SW 1271 (cell line): ENCODE measurements at regions not wholly inside any gene's neighbourhood (a gene's known extent, or its start where the extent isn't known, plus 50 kb on each side); places are given as distances from the start of the nearest gene placed in this dataset.
"Not testable (repeated sequence)": the region's sequence is repeated elsewhere in the genome, so short reads cannot be mapped to it uniquely, and the experiment has no call there.

Experiments used
- DNase-seq, 2 experiments: peaks; one replicate each; lab custom pipeline; 2025; lab: John Stamatoyannopoulos, UW

DNA sequence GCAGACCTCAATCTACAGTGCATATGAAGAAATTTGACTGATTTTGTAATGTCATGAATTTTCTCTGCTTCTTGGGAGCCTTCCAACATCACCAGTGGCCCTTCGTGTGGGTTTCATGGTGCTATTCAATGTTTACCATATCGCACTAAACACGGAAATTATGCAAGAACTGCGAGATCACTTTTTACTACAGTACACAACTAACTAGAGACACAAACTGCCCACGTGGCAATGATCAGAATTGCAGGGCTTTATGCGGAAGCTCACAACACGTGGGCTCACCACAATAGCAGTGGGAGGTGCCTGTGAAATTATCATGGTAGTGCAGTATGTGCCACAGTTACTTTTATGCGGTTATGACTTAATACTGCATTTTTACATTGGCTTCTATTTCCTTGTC, 449.7 kb upstream of the KLF6 start:
- no peak for DNase-seq

DNA sequence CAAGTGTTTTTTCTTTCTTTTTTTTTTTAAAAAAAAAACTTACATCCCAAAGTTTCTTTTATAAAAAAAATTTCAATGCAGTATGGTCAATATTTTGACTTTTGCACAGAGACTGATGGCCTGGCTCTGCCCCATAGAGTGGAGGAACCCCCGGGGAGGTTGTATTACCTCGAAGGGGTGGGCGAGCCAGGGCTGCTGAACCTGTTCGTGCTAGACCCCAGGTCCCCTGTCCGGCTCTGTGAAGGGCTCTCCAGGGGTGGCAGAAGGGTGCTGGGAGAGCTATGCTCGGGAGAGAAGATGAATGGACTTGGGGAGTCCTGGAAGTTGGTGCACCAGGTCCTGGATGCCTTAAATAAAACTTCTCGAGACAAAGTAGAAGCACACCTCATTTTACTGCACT, 446.4 kb upstream of the KLF6 start:
- DNase-seq = no peak

DNA sequence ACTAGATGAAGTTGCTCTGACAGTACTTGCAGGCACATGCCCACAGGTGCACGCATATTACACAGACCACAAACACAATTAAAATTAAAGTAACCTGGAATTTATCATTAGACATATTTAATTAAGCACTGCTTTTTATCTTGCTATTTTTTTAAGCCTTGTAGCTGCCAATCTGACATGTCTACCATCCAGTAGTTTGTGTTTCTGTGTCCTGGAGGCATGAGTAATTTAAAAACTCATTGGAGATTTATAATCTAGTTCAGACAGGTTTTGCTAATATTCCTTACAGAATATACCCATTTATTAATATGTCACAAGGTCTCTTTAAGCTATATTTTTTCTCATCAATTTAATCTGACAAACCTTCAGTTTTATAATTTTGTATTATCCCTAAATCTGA, 445.0 kb upstream of the KLF6 start:
- no peak for DNase-seq

DNA sequence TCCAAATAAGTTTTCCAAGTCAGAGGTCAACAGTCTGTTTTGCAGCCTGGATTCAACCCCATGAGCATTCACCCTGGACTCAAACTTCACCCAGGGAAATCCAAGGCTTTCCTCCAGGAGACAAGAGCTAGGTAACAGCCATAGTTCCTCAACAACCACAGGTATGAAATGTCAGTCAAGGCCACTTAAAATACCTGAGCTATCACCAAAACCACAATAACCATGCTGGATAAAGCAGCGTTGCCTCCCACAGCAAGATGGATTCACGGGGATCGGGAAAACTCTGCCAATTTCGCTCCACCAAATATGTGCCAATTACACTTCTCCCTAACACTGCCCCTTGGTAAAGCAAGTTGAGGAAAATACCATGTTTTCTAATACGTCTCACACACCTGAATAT, 444.1 kb upstream of the KLF6 start:
- DNase-seq = no peak

DNA sequence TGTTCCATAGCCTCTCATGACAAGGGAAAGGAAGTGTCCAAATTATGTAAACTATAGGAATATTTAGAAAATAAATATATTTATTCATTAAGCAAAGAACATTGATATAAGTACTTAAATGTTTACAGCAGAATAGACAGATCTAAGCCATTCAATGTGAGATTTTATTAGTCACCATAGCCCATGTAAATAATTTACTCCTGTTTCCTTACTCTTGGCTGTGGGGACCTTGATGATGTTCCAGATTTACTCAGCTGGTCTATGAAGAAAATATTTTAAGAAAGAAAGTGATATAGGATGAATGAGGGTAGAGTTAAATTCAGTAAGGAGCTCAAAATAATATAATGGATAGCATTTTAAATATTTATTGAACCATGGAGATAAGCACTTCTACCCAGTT, 442.6 kb upstream of the KLF6 start:
- no peak for DNase-seq

DNA sequence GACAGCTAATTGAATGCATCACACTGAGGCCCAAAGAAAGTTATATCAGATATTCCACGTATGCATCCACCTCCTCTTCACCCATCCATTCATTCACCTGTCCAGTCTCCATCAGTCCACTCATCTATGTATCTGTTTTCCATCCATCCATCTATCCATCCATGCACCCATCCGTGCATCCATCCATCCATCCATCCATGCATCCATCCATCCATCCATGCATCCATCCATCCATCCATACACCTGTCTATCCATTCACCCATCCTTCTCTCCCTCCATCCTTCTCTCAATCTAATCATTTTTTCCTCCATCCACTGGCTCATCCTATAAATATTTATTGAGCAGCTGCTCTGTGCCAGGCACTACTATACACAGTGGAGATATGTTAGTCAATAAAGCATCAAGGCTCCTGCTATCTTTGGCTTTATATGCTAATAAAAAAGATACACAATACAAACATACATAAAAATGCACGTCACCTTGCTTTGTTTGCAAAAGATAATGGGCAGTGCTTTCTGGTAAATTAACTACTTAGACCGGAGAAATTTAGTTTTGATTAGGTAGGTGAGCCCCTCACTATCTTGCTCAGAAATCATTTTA, 442.0 kb upstream of the KLF6 start:
- DNase-seq = no peak

DNA sequence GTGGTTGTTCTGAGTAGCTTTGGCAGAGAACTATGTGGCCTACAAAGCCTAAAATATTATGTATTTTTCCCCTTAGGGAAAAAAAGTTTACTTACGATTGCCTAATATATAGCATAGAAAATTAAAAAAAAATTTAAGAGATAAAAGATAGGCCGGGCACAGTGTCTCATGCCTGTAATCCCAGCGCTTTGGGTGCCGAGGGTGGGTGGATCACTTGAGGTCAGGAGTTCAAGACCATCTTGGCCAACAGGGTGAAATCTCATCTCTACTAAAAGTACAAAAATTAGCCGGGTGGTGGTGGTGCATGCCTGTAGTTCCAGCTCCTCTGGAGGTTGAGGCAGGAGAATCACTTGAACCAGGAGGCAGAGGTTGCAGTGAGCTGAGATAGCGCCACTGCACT, 439.2 kb upstream of the KLF6 start:
- DNase-seq = no peak

DNA sequence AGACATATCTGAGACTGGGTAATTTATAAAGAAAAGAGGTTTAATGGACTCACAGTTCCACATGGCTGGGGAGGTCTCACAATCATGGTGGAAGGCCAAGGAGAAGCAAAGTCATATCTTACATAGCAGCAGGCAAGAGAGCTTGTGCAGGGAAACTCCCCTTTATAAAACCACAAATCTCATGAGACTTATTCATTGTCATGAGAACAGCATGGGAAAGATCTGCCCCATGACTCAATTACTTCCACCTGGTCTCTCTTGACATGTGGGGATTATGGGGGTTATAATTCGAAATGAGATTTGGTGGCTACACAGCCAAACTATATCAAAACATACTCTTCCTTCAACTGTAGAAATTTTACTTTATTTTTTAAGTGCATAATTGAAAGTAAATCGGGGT, 436.3 kb upstream of the KLF6 start:
- DNase-seq = not testable (repeated sequence)

DNA sequence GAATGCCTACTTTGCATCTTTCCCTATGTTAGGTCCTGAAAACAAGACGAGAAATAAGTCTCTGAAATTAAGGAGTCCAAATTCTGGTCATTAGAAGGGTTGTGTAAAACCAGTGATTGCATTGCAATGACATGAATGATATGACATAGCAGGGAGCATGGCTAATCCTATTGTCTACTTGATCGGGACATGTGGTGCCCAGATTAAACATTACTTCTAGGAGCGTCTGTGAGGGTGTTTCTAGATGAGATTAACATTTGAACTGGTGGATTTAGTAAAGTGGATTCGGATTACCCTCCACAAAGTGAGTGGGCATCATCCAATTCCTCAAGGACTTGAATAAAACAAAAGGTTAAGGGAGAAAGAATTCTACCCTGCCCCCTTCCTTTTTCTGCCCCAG, 434.9 kb upstream of the KLF6 start:
- no peak for DNase-seq

DNA sequence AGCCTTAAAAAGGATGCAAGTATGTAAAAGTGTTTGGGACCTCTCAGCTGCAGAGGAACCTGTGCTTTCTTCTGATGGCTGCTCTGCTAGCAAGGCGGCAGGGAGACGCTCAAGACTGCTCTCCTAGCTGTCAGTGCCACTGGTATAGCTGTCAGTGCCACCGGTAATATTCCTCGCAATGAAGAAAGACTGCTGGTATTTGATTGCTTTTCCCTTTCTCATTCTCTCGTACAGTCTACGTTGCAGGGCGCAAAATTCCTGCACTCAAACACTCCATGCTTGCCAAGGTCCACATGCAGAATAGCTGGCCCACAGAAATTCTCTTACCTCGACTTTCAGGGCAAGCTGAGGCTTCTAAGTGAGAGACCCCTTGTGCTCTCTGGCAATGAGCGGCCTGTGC, 432.6 kb upstream of the KLF6 start:
- DNase-seq = no peak

DNA sequence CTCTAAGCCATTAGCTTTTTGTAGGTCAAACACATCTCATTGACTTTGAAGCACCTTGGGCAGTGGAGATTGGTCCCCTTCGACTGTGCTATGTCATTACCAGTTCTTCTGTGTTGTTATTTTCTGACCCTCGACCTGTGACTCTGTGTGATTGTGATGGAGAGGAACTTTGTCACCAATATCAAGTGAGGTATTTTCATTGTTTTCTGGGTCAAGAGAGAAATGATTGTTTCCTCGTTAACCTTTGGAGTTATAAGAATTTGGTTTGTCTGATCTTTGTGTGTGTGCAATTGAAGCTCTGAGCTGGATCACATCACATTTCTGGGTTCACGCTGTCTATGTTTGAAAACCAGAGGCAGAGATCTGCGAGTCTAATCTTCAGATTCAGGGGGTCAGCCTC, 432.2 kb upstream of the KLF6 start:
- DNase-seq = no peak

DNA sequence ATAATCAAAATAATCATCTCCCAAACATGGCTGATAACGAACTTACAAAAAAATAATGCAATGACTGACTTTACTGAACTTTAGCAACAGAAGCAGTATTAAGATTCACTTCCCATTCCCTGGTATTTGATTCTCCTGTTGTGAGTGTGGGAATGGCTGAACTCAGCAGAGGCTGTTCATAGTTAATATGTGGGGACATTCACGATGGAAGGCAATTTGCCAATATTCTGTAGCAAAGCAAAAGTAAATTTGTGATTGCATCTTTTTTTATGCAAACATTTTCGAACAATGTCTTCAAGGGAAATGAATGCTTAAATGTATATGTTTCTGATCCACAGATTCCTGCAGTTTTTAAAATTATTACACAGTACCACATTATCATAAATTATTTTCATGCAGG, 431.7 kb upstream of the KLF6 start:
- no peak for DNase-seq

DNA sequence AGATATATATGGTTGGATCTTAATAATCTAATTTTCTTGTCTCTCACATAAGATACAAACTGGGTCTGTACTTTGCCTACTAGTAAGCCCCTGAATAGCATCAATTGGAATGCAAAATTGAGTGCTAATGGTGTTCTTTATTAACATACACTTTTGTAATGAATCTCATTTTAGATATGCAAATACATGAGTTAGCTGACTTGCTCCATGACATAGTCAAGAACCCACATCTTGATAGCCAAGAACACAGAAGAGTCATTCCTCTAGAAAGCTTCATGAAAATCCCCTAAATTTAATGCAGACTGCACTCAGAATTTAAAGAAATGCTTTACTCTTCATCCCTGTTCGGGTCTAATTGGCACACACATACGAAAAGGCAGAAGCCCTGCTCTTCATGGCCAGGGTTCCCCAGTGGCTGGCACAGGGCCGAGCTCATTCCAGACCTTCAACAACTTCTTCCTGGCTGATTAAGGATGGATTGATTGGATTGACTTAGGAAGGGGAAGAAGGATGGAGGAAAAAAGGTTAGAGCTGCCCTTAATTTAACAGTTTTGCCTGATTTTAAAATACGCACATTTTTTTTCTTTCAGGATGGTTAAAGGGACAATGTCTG, 431.1 kb upstream of the KLF6 start:
- no peak for DNase-seq

DNA sequence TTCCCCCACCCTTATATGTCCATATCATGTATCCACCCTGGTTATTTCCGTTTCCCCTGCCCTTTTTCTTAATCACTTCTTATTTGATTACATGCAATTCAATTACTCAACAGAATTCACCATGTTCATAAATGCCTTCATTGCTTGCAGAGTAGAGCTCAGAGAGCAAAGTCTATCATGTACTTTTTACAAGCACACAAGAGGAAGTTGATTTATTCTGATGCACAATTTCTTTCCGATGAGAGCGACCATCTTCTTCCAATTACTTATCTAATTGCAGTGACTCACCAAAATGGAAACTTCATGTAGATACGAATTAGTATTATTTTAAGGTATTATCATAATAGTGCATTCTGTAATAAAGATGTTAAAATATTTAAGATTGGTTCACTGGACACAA, 430.5 kb upstream of the KLF6 start:
- DNase-seq = no peak

DNA sequence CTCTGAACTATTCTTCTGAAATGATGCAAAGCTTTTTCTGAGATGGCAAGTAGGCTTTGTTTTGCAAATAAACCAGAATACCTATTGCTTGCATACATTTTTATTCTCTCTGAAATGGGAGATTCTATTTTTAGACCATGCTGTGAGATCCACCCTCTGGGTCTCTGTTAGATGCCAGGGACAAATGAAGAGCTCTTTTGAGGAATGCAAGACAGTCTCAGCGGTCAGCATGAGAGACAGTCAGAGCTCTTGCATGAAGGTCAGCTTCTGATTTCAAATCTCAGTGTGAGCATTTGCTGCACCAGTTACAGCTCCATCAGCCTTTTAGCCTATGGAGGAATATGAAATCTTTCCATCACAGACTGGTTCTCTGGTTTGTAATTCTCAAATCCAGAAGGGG, 429.9 kb upstream of the KLF6 start:
- no peak for DNase-seq

DNA sequence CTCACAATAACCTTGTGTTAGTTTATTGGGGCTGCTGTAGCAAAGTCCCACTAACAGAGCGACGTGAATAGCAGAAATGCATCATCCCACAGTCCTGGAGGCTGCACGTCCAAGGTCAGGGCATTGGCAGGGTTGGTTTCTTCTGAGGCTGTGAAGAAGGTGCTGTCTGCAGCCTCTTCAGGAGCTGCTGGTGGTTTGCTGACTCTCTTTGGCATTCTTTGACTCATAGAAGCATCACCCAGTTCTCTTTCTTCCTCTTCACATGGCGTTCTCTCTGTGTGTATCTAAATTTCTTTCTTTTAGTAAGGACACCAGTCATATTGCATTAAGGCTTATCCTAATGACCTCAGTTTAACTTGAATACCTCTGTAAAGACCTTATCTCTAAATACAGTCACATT, 428.4 kb upstream of the KLF6 start:
- no peak for DNase-seq

DNA sequence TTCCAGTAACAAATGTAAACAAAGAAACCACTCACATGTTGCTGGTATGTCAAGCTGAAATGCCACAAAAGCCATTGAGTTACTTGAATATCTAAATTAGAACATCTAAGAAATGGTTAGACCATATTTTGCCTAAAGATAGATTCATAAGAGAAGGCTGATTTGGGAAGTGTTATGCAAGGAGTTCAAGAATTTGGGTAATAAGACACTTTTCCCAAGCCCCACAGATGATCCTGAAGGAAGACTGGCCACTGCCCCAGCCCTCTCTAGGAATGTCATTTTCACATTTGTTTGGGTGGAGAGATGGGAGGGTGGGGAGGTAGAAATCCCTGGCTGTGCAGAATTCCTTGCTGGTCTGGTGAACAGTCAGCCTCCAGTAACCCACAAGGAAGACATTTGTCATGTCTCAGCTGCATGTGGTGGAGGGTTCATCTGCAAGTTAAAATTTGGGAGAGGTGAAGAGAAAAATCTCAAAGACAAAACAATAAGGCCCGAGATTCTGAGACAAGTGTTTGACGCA, 427.2 kb upstream of the KLF6 start:
- DNase-seq = no peak

DNA sequence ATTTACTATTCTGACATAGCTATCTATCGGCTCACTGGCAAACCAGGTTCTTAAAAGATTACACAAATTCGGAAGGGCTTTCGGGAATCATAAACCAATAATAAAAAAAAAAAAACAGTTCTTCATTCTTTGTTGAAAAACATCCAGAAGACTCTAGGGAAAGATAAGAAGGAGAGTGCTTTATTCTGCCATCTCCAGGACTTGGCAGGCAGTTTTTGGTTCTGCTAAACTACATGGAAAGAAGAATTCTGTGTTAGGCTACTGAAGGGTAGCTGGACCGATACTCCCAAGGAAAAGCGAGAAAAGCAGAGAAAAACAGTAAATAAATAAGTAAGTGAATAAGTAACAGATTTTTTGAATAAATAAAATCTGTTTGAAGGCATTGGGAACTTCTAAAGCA, 423.5 kb upstream of the KLF6 start:
- DNase-seq = no peak

DNA sequence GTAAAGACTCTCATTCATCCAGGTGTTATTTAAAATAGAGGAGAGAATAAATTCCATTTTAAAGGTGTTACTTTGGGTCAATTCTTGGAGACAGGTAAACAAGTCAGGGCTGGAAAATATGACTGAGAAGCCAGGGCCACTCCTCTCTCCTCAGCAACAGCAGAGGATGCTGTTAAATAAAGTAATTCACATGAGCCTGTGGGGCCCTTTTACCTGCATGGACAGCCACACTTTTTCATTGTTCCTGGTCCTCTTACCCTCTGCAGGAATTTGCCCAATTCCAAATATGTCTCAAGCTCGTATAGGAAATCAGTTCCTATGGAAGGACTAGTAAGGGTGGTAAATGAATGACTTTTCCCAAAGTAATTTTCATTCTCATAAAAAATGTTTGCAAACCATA, 420.1 kb upstream of the KLF6 start:
- DNase-seq = no peak

DNA sequence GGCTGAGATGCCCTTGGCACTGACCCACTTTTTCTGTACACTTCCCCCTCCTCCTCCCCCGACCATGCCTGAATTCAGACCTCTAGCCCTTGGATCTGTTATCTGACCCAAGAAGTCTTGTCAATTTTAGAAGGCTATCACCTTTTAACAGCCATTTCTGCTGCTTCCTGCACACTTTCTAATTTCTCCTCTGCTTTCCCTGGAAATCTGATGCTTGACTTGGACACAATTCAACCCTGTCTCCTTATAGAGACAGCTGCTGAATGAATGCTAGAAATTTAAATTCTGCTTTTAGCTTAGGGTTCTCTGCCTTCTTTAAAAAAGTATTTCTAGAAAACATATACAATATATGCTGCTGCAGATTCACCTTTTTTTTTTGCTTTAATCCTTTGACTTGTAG, 417.9 kb upstream of the KLF6 start:
- no peak for DNase-seq

DNA sequence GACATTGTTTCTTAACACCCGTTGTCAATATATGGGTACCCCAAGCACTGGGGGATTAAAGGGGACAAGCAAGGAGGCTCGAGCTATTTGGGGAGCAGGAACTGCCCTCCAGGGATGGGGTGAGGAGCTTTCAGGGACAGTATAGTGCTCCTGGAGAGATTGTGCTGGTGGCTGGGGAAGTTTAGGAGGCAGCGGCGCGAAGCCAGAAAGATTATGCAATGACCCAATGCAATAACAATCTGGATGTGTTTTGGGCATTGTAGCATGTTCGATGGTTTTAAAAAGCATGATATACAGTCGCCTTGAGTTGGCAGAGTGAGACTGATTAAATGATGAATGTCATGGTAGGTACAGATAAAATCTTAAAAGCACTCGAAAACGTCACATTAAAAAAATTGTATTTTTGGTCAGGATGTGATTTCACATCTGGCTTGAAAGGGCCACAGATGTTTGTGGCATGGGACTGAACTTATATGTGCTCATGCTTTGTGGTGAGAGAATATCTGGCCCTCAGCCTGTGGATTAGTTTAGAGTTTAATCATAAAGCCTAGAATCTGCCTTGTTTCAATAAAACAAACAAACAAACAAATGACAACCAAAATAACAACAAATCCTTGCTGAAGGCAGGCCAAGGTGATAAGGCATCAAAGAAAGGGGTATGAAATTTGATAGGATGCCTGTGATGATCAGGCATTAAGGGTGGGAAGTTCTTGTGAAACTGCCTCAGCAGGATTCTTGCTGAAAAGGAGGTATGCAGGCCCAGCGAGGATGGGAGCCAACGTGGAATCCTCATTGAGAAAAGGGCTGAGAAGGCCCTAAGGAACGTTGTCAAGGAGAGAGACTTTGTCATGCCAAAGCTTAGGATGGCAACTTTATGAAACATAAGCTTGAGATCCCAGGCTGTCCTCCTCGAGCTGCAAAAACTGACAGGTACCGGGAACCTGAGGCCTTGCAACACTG, 417.1 kb upstream of the KLF6 start:
- DNase-seq = no peak

DNA sequence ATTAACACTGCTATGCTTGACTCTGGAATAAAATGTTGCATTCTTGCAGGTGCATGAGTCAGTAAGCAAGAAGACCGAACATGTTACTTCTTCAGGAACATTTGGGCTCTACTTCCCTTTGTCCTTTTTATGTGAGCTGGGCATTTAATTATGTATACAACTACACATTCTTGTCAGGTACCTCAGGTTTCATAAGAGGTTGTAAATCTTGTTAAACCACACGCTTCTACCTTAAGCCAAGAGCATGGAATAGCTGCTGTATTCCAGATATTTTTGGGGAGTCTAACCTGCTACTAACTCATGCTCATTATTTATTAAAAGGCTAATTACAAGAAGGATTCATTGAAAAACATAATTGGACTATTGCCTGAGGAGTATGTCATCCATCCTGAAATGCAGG, 414.2 kb upstream of the KLF6 start:
- no peak for DNase-seq

DNA sequence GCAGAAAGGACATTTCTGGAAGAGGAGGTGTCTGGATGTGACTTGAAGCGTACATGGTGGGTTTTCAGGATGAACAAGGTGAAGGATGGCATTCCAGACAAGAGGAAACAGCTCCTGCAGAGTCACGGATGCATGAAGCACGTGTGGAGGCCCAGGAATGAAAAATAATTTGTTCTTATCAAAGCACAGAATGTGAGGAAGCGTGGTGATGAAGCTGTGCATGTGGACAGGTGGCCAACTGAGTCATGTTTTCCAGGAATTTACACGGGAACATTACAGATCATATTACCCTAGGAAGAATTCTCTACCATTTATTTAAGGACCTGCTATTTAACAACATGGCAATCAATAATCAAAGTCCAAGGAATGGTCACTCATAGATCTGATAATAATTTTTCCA, 413.2 kb upstream of the KLF6 start:
- DNase-seq = no peak
